Thyroid gland (tissue), 4 donors: ENCODE measurements at regions not wholly inside any gene's neighbourhood (a gene's known extent, or its start where the extent isn't known, plus 50 kb on each side); places are given as distances from the start of the nearest gene placed in this dataset.

ENCODE experiments used
- DNase-seq, 2 donors: peaks; one replicate each; pipeline ENCODE4 v3.0.0-alpha.2; 2019
- H3K27ac ChIP-seq, 3 donors: fragments of 200-600 bp; sonication (generic); 1 replicate in 2 of 3; 2 replicates in 1 of 3; pipeline ENCODE4 v1.5.1; 2016 to 2019; ENCODE audit warnings: mild to moderate bottlenecking in 1 of 3, moderate library complexity in 1 of 3
- H3K27me3 ChIP-seq: fragments of 200-600 bp; sonication (generic); one replicate; pipeline ENCODE4 v1.5.1; 2019
- H3K36me3 ChIP-seq, 2 donors: fragments of 200-600 bp; sonication (generic); one replicate each; pipeline ENCODE4 v1.5.1; 2016 to 2019
- H3K4me1 ChIP-seq, 2 donors: fragments of 200-600 bp; sonication (generic); one replicate each; pipeline ENCODE4 v1.5.1; 2017 to 2019
- H3K4me3 ChIP-seq, 3 donors: fragments of 200-600 bp; sonication (generic); replicated peaks in 1 of 3; 1 replicate in 2 of 3; 2 replicates in 1 of 3; pipeline ENCODE4 v1.5.1; 2016; ENCODE audit warnings: mild to moderate bottlenecking in 1 of 3
- H3K9me3 ChIP-seq: fragments of 200-600 bp; sonication (generic); one replicate; pipeline ENCODE4 v1.5.1; 2017
- CTCF ChIP-seq, 6 experiments: fragments of 200-600 bp in 3 of 6; fragments of 450-650 bp in 3 of 6; sonication (generic) in 3 of 6; IDR thresholded peaks; one replicate each; pipeline ENCODE4 v1.5.1; 2016 to 2019; ENCODE audit warnings: antibody characterized with exemption in 6 of 6, mild to moderate bottlenecking in 2 of 6, inconsistent platforms in 1 of 6, moderate library complexity in 1 of 6
- POLR2A ChIP-seq, 2 donors: fragments of 450-650 bp; IDR thresholded peaks; one replicate each; pipeline ENCODE4 v1.6.1; 2017; ENCODE audit warnings: antibody characterized with exemption in 2 of 2, mild to moderate bottlenecking in 2 of 2, moderate library complexity in 1 of 2
- WGBS, 2 donors: methylation state at CpG; one replicate each; pipeline ENCODE4 v1.1.5; 2017; 5-methylcytosine and 5-hydroxymethylcytosine counted together
- intact Hi-C: fragments of 100-400 bp; cut with DNase I; formaldehyde crosslinking; loops from one replicate; pipeline ENCODE4 v1.15.1; 2023

GRCh38 chr6:113669606-113670005, 187.5 kb upstream of the MARCKS start:
- Histone ChIP-seq H3K4me1 (peaks cover 9 to 14% of the 10 kb centered on the region in 2 donors), H3K9me3 (no peaks in the 10 kb centered on the region), H3K27ac (no peak overlapping the region), H3K4me3 (no peak overlapping the region), H3K27me3 (no peaks in the 10 kb centered on the region), H3K36me3 (no peaks in the 10 kb centered on the region)
- WGBS, 2 donors = 69 to 86% methylated on average over 2 of the region's 2 CpGs
- no peak for DNase-seq
- intact Hi-C loops = no loop called here
- TF ChIP-seq POLR2A (IDR thresholded peaks at IDR 0.05) (no peak), CTCF (IDR thresholded peaks at IDR 0.05) (no peak)

- no peak overlapping the region for H3K27ac ChIP-seq
- H3K27me3 ChIP-seq = no peaks in the 10 kb centered on the region
- H3K4me3 ChIP-seq = no peak overlapping the region
- intact Hi-C loops = no loop called here
- no peak for DNase-seq
- peaks cover 9 to 14% of the 10 kb centered on the region in 2 donors for H3K4me1 ChIP-seq
- TF ChIP-seq CTCF (IDR thresholded peaks at IDR 0.05) (no peak), POLR2A (IDR thresholded peaks at IDR 0.05) (no peak)
- H3K36me3 ChIP-seq = no peaks in the 10 kb centered on the region
- H3K9me3 ChIP-seq = no peaks in the 10 kb centered on the region
- 22 to 46% methylated on average over 1 of the region's 1 CpG for WGBS, 2 donors
Measured at GRCh38 chr6:113671421-113671820, 185.7 kb upstream of the MARCKS start.

GRCh38 chr6:113672491-113673149, 184.5 kb upstream of the MARCKS start:
- 19 to 26% methylated on average over 8 of the region's 8 CpGs for WGBS, 2 donors
- peaks cover 9 to 14% of the 10 kb centered on the region in 2 donors for H3K4me1 ChIP-seq
- peak; percentile 83 to 84 for DNase-seq
- no peak overlapping the region for H3K4me3 ChIP-seq
- peak overlapping the region; percentile 36 to 53 (median 50) for H3K27ac ChIP-seq
- intact Hi-C loops = no loop called here
- no peaks in the 10 kb centered on the region for H3K27me3 ChIP-seq
- no peaks in the 10 kb centered on the region for H3K36me3 ChIP-seq
- TF ChIP-seq POLR2A (IDR thresholded peaks at IDR 0.05) (no peak), CTCF (IDR thresholded peaks at IDR 0.05) (no peak)
- H3K9me3 ChIP-seq = no peaks in the 10 kb centered on the region

- DNase-seq = peak; percentile 61 to 62
- Histone ChIP-seq H3K4me1 (peaks cover 9 to 14% of the 10 kb centered on the region in 2 donors), H3K9me3 (no peaks in the 10 kb centered on the region), H3K4me3 (no peak overlapping the region), H3K27me3 (no peaks in the 10 kb centered on the region), H3K27ac (no peak overlapping the region), H3K36me3 (no peaks in the 10 kb centered on the region)
- WGBS, 2 donors = 55 to 66% methylated on average over 4 of the region's 4 CpGs
- intact Hi-C loops = no loop called here
- TF ChIP-seq CTCF (IDR thresholded peaks at IDR 0.05) = no peak
- TF ChIP-seq POLR2A (IDR thresholded peaks at IDR 0.05) = no peak
Measured at GRCh38 chr6:113674075-113674474, 183.1 kb upstream of the MARCKS start.

GRCh38 chr6:113676057-113676456, 181.1 kb upstream of the MARCKS start:
- H3K27me3 ChIP-seq = no peaks in the 10 kb centered on the region
- no peaks in the 10 kb centered on the region for H3K36me3 ChIP-seq
- H3K4me3 ChIP-seq = no peak overlapping the region
- H3K27ac ChIP-seq = no peak overlapping the region
- no peak for DNase-seq
- 36 to 51% methylated on average over 4 of the region's 4 CpGs for WGBS, 2 donors
- intact Hi-C loops = no loop called here
- TF ChIP-seq CTCF (IDR thresholded peaks at IDR 0.05) (no peak), POLR2A (IDR thresholded peaks at IDR 0.05) (no peak)
- no peaks in the 10 kb centered on the region for H3K9me3 ChIP-seq
- peaks cover 9 to 14% of the 10 kb centered on the region in 2 donors for H3K4me1 ChIP-seq
